HepG2 (cell line): ENCODE measurements at regions not wholly inside any gene's neighbourhood (a gene's known extent, or its start where the extent isn't known, plus 50 kb on each side); places are given as distances from the start of the nearest gene placed in this dataset.

Source experiments
- CHCHD3 ChIP-seq: sonication (generic); formaldehyde crosslinking; IDR thresholded peaks from 2 replicates; pipeline ENCODE4 v1.8.0; 2022; ENCODE audit warnings: mild to moderate bottlenecking, missing genetic modification reagents, moderate library complexity
- GTF2F1 ChIP-seq: fragments of 150-350 bp; IDR thresholded peaks from 2 replicates; pipeline ENCODE4 v1.6.1; 2014; ENCODE audit warnings: low read length
- POLR2AphosphoS2 ChIP-seq: IDR thresholded peaks from 2 replicates; pipeline ENCODE4 v1.6.1; 2011; ENCODE audit warnings: low read depth, low read length, improper control_type of control experiment
- RFX1 ChIP-seq: fragments of 450-650 bp; IDR thresholded peaks from 2 replicates; pipeline ENCODE4 v1.6.1; 2017
- TAF1 ChIP-seq: sonication (generic); formaldehyde crosslinking; IDR thresholded peaks from 2 replicates; pipeline ENCODE4 v1.4.0; 2020; ENCODE audit warnings: missing genetic modification reagents
- ZBTB2 ChIP-seq: sonication (generic); formaldehyde crosslinking; IDR thresholded peaks from 2 replicates; pipeline ENCODE4 v1.8.0; 2022; ENCODE audit warnings: low read depth, missing genetic modification reagents
- ZNF644 ChIP-seq: IDR thresholded peaks from 2 replicates; pipeline ENCODE4 v1.6.1; 2016; ENCODE audit warnings: low read depth
- ZNF839 ChIP-seq: sonication (generic); formaldehyde crosslinking; IDR thresholded peaks from 2 replicates; pipeline ENCODE4 v1.4.0; 2020; ENCODE audit warnings: missing genetic modification reagents, mild to moderate bottlenecking, borderline replicate concordance
- TF ChIP-seq, protein P1 (sequence below): sonication (generic); formaldehyde crosslinking; IDR thresholded peaks from 2 replicates; pipeline ENCODE4 v1.5.0; 2020; ENCODE audit warnings: missing genetic modification reagents

- no peak for TF ChIP-seq ZBTB2 (CRISPR knock-in tag)
- no peak for TF ChIP-seq ZNF839
- no peak for TF ChIP-seq ZNF644 (CRISPR knock-in tag)
- TF ChIP-seq, protein P1, sequence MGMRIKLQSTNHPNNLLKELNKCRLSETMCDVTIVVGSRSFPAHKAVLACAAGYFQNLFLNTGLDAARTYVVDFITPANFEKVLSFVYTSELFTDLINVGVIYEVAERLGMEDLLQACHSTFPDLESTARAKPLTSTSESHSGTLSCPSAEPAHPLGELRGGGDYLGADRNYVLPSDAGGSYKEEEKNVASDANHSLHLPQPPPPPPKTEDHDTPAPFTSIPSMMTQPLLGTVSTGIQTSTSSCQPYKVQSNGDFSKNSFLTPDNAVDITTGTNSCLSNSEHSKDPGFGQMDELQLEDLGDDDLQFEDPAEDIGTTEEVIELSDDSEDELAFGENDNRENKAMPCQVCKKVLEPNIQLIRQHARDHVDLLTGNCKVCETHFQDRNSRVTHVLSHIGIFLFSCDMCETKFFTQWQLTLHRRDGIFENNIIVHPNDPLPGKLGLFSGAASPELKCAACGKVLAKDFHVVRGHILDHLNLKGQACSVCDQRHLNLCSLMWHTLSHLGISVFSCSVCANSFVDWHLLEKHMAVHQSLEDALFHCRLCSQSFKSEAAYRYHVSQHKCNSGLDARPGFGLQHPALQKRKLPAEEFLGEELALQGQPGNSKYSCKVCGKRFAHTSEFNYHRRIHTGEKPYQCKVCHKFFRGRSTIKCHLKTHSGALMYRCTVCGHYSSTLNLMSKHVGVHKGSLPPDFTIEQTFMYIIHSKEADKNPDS (CRISPR knock-in tag): no peak
- no peak for TF ChIP-seq POLR2AphosphoS2
- TF ChIP-seq RFX1: no peak
- TF ChIP-seq GTF2F1: no peak
- no peak for TF ChIP-seq TAF1 (CRISPR knock-in tag)
- TF ChIP-seq CHCHD3 (CRISPR knock-in tag): no peak
Observed at GRCh38 chr10:55242544-55242943, 441.5 kb upstream of the PCDH15 start.
